ENCODE measurements at regions not wholly inside any gene's neighbourhood (a gene's known extent, or its start where the extent isn't known, plus 50 kb on each side); places are given as distances from the start of the nearest gene placed in this dataset.

GRCh38 chr11:111177037-111177871, 68.3 kb upstream of the POU2AF2 start:
- no peak for DNase-seq (ENCODE audit: low spot score)
- no peaks in the 10 kb centered on the region for H3K9me3 Mint-ChIP-seq
- no peak for ATAC-seq
- H3K4me3 Mint-ChIP-seq = no peak overlapping the region
- POLR2A ChIA-PET = no interaction called here
- CTCF ChIA-PET = no interaction called here
- H3K27me3 Mint-ChIP-seq (ENCODE audit: low read depth) = no peaks in the 10 kb centered on the region
- H3K27ac Mint-ChIP-seq = no peak overlapping the region
- H3K36me3 Mint-ChIP-seq = no peaks in the 10 kb centered on the region
- H3K4me1 Mint-ChIP-seq = no peaks in the 10 kb centered on the region
- TF ChIP-seq JUN (CRISPR knock-in tag; IDR thresholded peaks at IDR 0.05) = no peak
- no peak for TF ChIP-seq IRF1 (CRISPR knock-in tag; IDR thresholded peaks at IDR 0.05)
- TF ChIP-seq IRF2 (CRISPR knock-in tag; IDR thresholded peaks at IDR 0.05; ENCODE audit: borderline replicate concordance, low read depth) = no peak
- no peak for TF ChIP-seq ETV6 (CRISPR knock-in tag; IDR thresholded peaks at IDR 0.05)
- TF ChIP-seq ZNF532 (CRISPR knock-in tag; IDR thresholded peaks at IDR 0.05; ENCODE audit: borderline replicate concordance) = no peak
- TF ChIP-seq ZNF281 (CRISPR knock-in tag; IDR thresholded peaks at IDR 0.05) = no peak
- no peak for TF ChIP-seq SP1 (CRISPR knock-in tag; conservative IDR thresholded peaks at IDR 0.05)
- no peak for TF ChIP-seq ZNF512 (CRISPR knock-in tag; IDR thresholded peaks at IDR 0.05; ENCODE audit: borderline replicate concordance)
- TF ChIP-seq OVOL2 (CRISPR knock-in tag; IDR thresholded peaks at IDR 0.05; ENCODE audit: borderline replicate concordance) = no peak
- no peak for TF ChIP-seq FOXP1 (CRISPR knock-in tag; IDR thresholded peaks at IDR 0.05; ENCODE audit: borderline replicate concordance)
- TF ChIP-seq GTF2I (CRISPR knock-in tag; conservative IDR thresholded peaks at IDR 0.05) = no peak
- no peak for TF ChIP-seq TEAD4 (CRISPR knock-in tag; IDR thresholded peaks at IDR 0.05)
- TF ChIP-seq AR (CRISPR knock-in tag; IDR thresholded peaks at IDR 0.05) = no peak
- TF ChIP-seq CREB1 (CRISPR knock-in tag; IDR thresholded peaks at IDR 0.05) = no peak
- no peak for TF ChIP-seq MAX (CRISPR knock-in tag; IDR thresholded peaks at IDR 0.05)
- TF ChIP-seq ARID4B (CRISPR knock-in tag; IDR thresholded peaks at IDR 0.05; ENCODE audit: borderline replicate concordance) = no peak
- TF ChIP-seq FOXP4 (CRISPR knock-in tag; IDR thresholded peaks at IDR 0.05) = no peak
